Activated naive CD8-positive, alpha-beta T cell treated with anti-CD3 and anti-CD28 coated beads, Interleukin-2, amount 10 ng/mL, durations not matched to agents 7 days and 5 days (primary cell): ENCODE measurements at regions not wholly inside any gene's neighbourhood (a gene's known extent, or its start where the extent isn't known, plus 50 kb on each side); places are given as distances from the start of the nearest gene placed in this dataset.

Experiments used
- ATAC-seq: fragments of 150-1000 bp; cut with Tn5 transposase; one replicate; pipeline ENCODE4 v1.10.0; 2021; ENCODE audit warnings: low read depth, moderate library complexity
- POLR2A ChIA-PET: fragments of 350-600 bp; sonication (Branson Sonifier 250); formaldehyde crosslinking; loops from one replicate; lab custom pipeline; 2021; ENCODE audit warnings: antibody characterized with exemption; lab: Charles Lee
- DNase-seq: peaks from one replicate; pipeline ENCODE4 v3.0.0; 2021
- H3K27ac Mint-ChIP-seq: one replicate; pipeline ENCODE4 v1.8.0; 2022; ENCODE audit warnings: mild to moderate bottlenecking, mixed read lengths
- H3K27me3 Mint-ChIP-seq: one replicate; pipeline ENCODE4 v1.8.0; 2022; ENCODE audit warnings: mild to moderate bottlenecking, moderate library complexity, mixed read lengths
- H3K36me3 Mint-ChIP-seq: one replicate; pipeline ENCODE4 v1.8.0; 2021; ENCODE audit warnings: mild to moderate bottlenecking, mixed read lengths
- H3K4me1 Mint-ChIP-seq: one replicate; pipeline ENCODE4 v1.8.0; 2021; ENCODE audit warnings: mixed read lengths
- H3K4me3 Mint-ChIP-seq: one replicate; pipeline ENCODE4 v1.8.0; 2022; ENCODE audit warnings: mild to moderate bottlenecking, moderate library complexity, mixed read lengths
- H3K9me3 Mint-ChIP-seq: one replicate; pipeline ENCODE4 v1.8.0; 2021; ENCODE audit warnings: mixed read lengths

- POLR2A ChIA-PET, result no interaction called here
Observed at GRCh38 chr1:192053531-192053971, 104.7 kb upstream of the RGS18 start.

GRCh38 chr1:192057766-192058165 lies 100.5 kb upstream of the RGS18 start:
- Mint-ChIP-seq H3K4me3 (no peak overlapping the region), H3K4me1 (no peaks in the 10 kb centered on the region), H3K27me3 (no peaks in the 10 kb centered on the region), H3K27ac (no peak overlapping the region), H3K36me3 (no peaks in the 10 kb centered on the region), H3K9me3 (no peaks in the 10 kb centered on the region)
- no peak for DNase-seq
- ATAC-seq, result no peak
- POLR2A ChIA-PET, result no interaction called here

More at GRCh38 chr1:192053531-192053971, 104.7 kb upstream of the RGS18 start:
- Mint-ChIP-seq H3K9me3 (no peaks in the 10 kb centered on the region), H3K4me3 (no peak overlapping the region), H3K36me3 (no peaks in the 10 kb centered on the region), H3K27me3 (no peaks in the 10 kb centered on the region), H3K27ac (no peak overlapping the region), H3K4me1 (no peaks in the 10 kb centered on the region)
- ATAC-seq, result no peak
- no peak for DNase-seq

- Mint-ChIP-seq H3K27ac (no peak overlapping the region), H3K4me3 (no peak overlapping the region), H3K27me3 (no peaks in the 10 kb centered on the region), H3K4me1 (no peaks in the 10 kb centered on the region), H3K36me3 (no peaks in the 10 kb centered on the region), H3K9me3 (no peaks in the 10 kb centered on the region)
- DNase-seq (no peak), ATAC-seq (no peak)
- POLR2A ChIA-PET, result no interaction called here
Observed at GRCh38 chr1:192059407-192059806, 98.9 kb upstream of the RGS18 start.

GRCh38 chr1:192061556-192061955 lies 96.7 kb upstream of the RGS18 start:
- ATAC-seq (no peak), DNase-seq (no peak)
- Mint-ChIP-seq H3K4me1 (no peaks in the 10 kb centered on the region), H3K4me3 (no peak overlapping the region), H3K27me3 (no peaks in the 10 kb centered on the region), H3K27ac (no peak overlapping the region), H3K9me3 (no peaks in the 10 kb centered on the region), H3K36me3 (no peaks in the 10 kb centered on the region)
- POLR2A ChIA-PET, result no interaction called here

- POLR2A ChIA-PET, result no interaction called here
- Mint-ChIP-seq H3K4me3 (no peak overlapping the region), H3K4me1 (no peaks in the 10 kb centered on the region), H3K27me3 (no peaks in the 10 kb centered on the region), H3K9me3 (no peaks in the 10 kb centered on the region), H3K36me3 (no peaks in the 10 kb centered on the region), H3K27ac (no peak overlapping the region)
- ATAC-seq (no peak), DNase-seq (no peak)
Observed at GRCh38 chr1:192065087-192065486, 93.2 kb upstream of the RGS18 start.

GRCh38 chr1:192066202-192066601 lies 92.1 kb upstream of the RGS18 start:
- ATAC-seq, result no peak
- no peaks in the 10 kb centered on the region for H3K4me1 Mint-ChIP-seq
- no peak overlapping the region for H3K27ac Mint-ChIP-seq
- POLR2A ChIA-PET, result interaction anchor here (0.7 kb wide), 1 partner anchor 62 kb away, joined by 5 read pairs; no protein-coding TSS in a partner anchor
- H3K27me3 Mint-ChIP-seq, result no peaks in the 10 kb centered on the region
- H3K9me3 Mint-ChIP-seq, result no peaks in the 10 kb centered on the region
- DNase-seq, result no peak
- H3K36me3 Mint-ChIP-seq, result no peaks in the 10 kb centered on the region
- H3K4me3 Mint-ChIP-seq, result no peak overlapping the region

GRCh38 chr1:192067360-192067759 lies 90.9 kb upstream of the RGS18 start:
- DNase-seq, result no peak

GRCh38 chr1:192070213-192070612 lies 88.0 kb upstream of the RGS18 start:
- no peaks in the 10 kb centered on the region for H3K4me1 Mint-ChIP-seq
- H3K4me3 Mint-ChIP-seq, result no peak overlapping the region
- H3K9me3 Mint-ChIP-seq, result no peaks in the 10 kb centered on the region
- H3K27me3 Mint-ChIP-seq, result no peaks in the 10 kb centered on the region
- ATAC-seq (no peak), DNase-seq (no peak)
- POLR2A ChIA-PET, result no interaction called here
- H3K36me3 Mint-ChIP-seq, result no peaks in the 10 kb centered on the region
- no peak overlapping the region for H3K27ac Mint-ChIP-seq

More at GRCh38 chr1:192067360-192067759, 90.9 kb upstream of the RGS18 start:
- Mint-ChIP-seq H3K4me1 (no peaks in the 10 kb centered on the region), H3K27ac (no peak overlapping the region), H3K36me3 (no peaks in the 10 kb centered on the region), H3K9me3 (no peaks in the 10 kb centered on the region), H3K27me3 (no peaks in the 10 kb centered on the region), H3K4me3 (no peak overlapping the region)
- POLR2A ChIA-PET, result no interaction called here
- ATAC-seq, result no peak

GRCh38 chr1:192080684-192081083 lies 77.6 kb upstream of the RGS18 start:
- H3K27me3 Mint-ChIP-seq, result no peaks in the 10 kb centered on the region
- H3K4me3 Mint-ChIP-seq, result no peak overlapping the region
- no peak overlapping the region for H3K27ac Mint-ChIP-seq
- POLR2A ChIA-PET, result no interaction called here
- no peaks in the 10 kb centered on the region for H3K9me3 Mint-ChIP-seq
- no peaks in the 10 kb centered on the region for H3K36me3 Mint-ChIP-seq
- no peak for ATAC-seq
- no peaks in the 10 kb centered on the region for H3K4me1 Mint-ChIP-seq
- DNase-seq, result no peak

- POLR2A ChIA-PET, result no interaction called here
- H3K9me3 Mint-ChIP-seq, result no peaks in the 10 kb centered on the region
Observed at GRCh38 chr1:192081359-192081758, 76.9 kb upstream of the RGS18 start.

GRCh38 chr1:192086644-192087043 lies 71.6 kb upstream of the RGS18 start:
- H3K9me3 Mint-ChIP-seq, result no peaks in the 10 kb centered on the region
- no peak for DNase-seq
- no peaks in the 10 kb centered on the region for H3K4me1 Mint-ChIP-seq
- no peaks in the 10 kb centered on the region for H3K27me3 Mint-ChIP-seq
- H3K4me3 Mint-ChIP-seq, result no peak overlapping the region
- no peaks in the 10 kb centered on the region for H3K36me3 Mint-ChIP-seq
- no peak for ATAC-seq
- H3K27ac Mint-ChIP-seq, result no peak overlapping the region
- POLR2A ChIA-PET, result no interaction called here

More at GRCh38 chr1:192081359-192081758, 76.9 kb upstream of the RGS18 start:
- no peaks in the 10 kb centered on the region for H3K4me1 Mint-ChIP-seq
- H3K36me3 Mint-ChIP-seq, result no peaks in the 10 kb centered on the region
- H3K27me3 Mint-ChIP-seq, result no peaks in the 10 kb centered on the region
- ATAC-seq, result no peak
- H3K4me3 Mint-ChIP-seq, result no peak overlapping the region
- DNase-seq, result no peak
- no peak overlapping the region for H3K27ac Mint-ChIP-seq

- H3K36me3 Mint-ChIP-seq, result no peaks in the 10 kb centered on the region
- POLR2A ChIA-PET, result no interaction called here
- H3K4me3 Mint-ChIP-seq, result no peak overlapping the region
- no peak for DNase-seq
- no peak overlapping the region for H3K27ac Mint-ChIP-seq
- ATAC-seq, result no peak
- H3K4me1 Mint-ChIP-seq, result no peaks in the 10 kb centered on the region
- H3K9me3 Mint-ChIP-seq, result no peaks in the 10 kb centered on the region
- no peaks in the 10 kb centered on the region for H3K27me3 Mint-ChIP-seq
Observed at GRCh38 chr1:192087334-192087733, 70.9 kb upstream of the RGS18 start.

- POLR2A ChIA-PET, result no interaction called here
- Mint-ChIP-seq H3K4me3 (no peak overlapping the region), H3K27me3 (no peaks in the 10 kb centered on the region), H3K27ac (no peak overlapping the region), H3K9me3 (no peaks in the 10 kb centered on the region), H3K4me1 (no peaks in the 10 kb centered on the region), H3K36me3 (no peaks in the 10 kb centered on the region)
- ATAC-seq (no peak), DNase-seq (no peak)
Observed at GRCh38 chr1:192088496-192088895, 69.8 kb upstream of the RGS18 start.

GRCh38 chr1:192098001-192098400 lies 60.3 kb upstream of the RGS18 start:
- ATAC-seq (no peak), DNase-seq (no peak)
- Mint-ChIP-seq H3K27ac (no peak overlapping the region), H3K9me3 (peaks cover 4% of the 10 kb centered on the region), H3K36me3 (no peaks in the 10 kb centered on the region), H3K27me3 (no peaks in the 10 kb centered on the region), H3K4me1 (no peaks in the 10 kb centered on the region), H3K4me3 (no peak overlapping the region)
- POLR2A ChIA-PET, result no interaction called here

- POLR2A ChIA-PET, result no interaction called here
- peaks cover 4% of the 10 kb centered on the region for H3K9me3 Mint-ChIP-seq
- ATAC-seq (no peak), DNase-seq (no peak)
- no peak overlapping the region for H3K4me3 Mint-ChIP-seq
- no peaks in the 10 kb centered on the region for H3K27me3 Mint-ChIP-seq
- no peak overlapping the region for H3K27ac Mint-ChIP-seq
- no peaks in the 10 kb centered on the region for H3K4me1 Mint-ChIP-seq
- no peaks in the 10 kb centered on the region for H3K36me3 Mint-ChIP-seq
Observed at GRCh38 chr1:192099328-192099727, 58.9 kb upstream of the RGS18 start.
